Forelimb muscle (tissue), 1 donor: ENCODE measurements at regions not wholly inside any gene's neighbourhood (a gene's known extent, or its start where the extent isn't known, plus 50 kb on each side); places are given as distances from the start of the nearest gene placed in this dataset.

Experiments
- DNase-seq: peaks from one replicate; pipeline ENCODE4 v3.0.0-alpha.2; 2013; ENCODE audit warnings: low read depth

- no peak for DNase-seq
Observed at GRCh38 chr4:156710365-156711192, 261.0 kb downstream of the PDGFC start.

- no peak for DNase-seq
Observed at GRCh38 chr4:156705311-156705710, 266.3 kb downstream of the PDGFC start.

GRCh38 chr4:156695163-156695562 is 276.4 kb downstream of the PDGFC start:
- no peak for DNase-seq

- DNase-seq, result no peak
Observed at GRCh38 chr4:156694413-156694812, 277.2 kb downstream of the PDGFC start.

- no peak for DNase-seq
Observed at GRCh38 chr4:156693557-156693956, 278.0 kb downstream of the PDGFC start.

GRCh38 chr4:156692016-156692415 is 279.6 kb downstream of the PDGFC start:
- DNase-seq, result no peak

GRCh38 chr4:156690572-156690971 is 281.0 kb downstream of the PDGFC start:
- DNase-seq, result no peak

GRCh38 chr4:156686120-156686519 is 285.5 kb downstream of the PDGFC start:
- peak; percentile 57 for DNase-seq

- DNase-seq, result no peak
Observed at GRCh38 chr4:156685308-156685707, 286.3 kb downstream of the PDGFC start.

- no peak for DNase-seq
Observed at GRCh38 chr4:156677656-156678055, 293.9 kb downstream of the PDGFC start.

- no peak for DNase-seq
Observed at GRCh38 chr4:156677131-156677531, 294.5 kb downstream of the PDGFC start.

- no peak for DNase-seq
Observed at GRCh38 chr4:156676116-156676851, 295.3 kb downstream of the PDGFC start.

GRCh38 chr4:156673483-156673882 is 298.1 kb downstream of the PDGFC start:
- no peak for DNase-seq

- no peak for DNase-seq
Observed at GRCh38 chr4:156672492-156673305, 298.9 kb downstream of the PDGFC start.

GRCh38 chr4:156665780-156666366 is 305.7 kb downstream of the PDGFC start:
- DNase-seq, result no peak

GRCh38 chr4:156663663-156664062 is 307.9 kb downstream of the PDGFC start:
- no peak for DNase-seq

GRCh38 chr4:156662921-156663320 is 308.7 kb downstream of the PDGFC start:
- no peak for DNase-seq

- DNase-seq, result no peak
Observed at GRCh38 chr4:156661555-156661954, 310.0 kb downstream of the PDGFC start.

- no peak for DNase-seq
Observed at GRCh38 chr4:156660465-156660864, 311.1 kb downstream of the PDGFC start.

GRCh38 chr4:156659983-156660382 is 311.6 kb downstream of the PDGFC start:
- no peak for DNase-seq

GRCh38 chr4:156659570-156659969 is 312.0 kb downstream of the PDGFC start:
- DNase-seq, result no peak

- DNase-seq, result no peak
Observed at GRCh38 chr4:156656896-156657295, 314.7 kb downstream of the PDGFC start.
